BLaER1 (cell line): ENCODE measurements at regions not wholly inside any gene's neighbourhood (a gene's known extent, or its start where the extent isn't known, plus 50 kb on each side); places are given as distances from the start of the nearest gene placed in this dataset.

Experiments
- H3K27ac ChIP-seq: shearing (Covaris generic); formaldehyde crosslinking; 2 replicates; pipeline ENCODE4 v1.8.1; 2022
- H3K27me3 ChIP-seq: shearing (Covaris generic); formaldehyde crosslinking; 2 replicates; pipeline ENCODE4 v1.8.1; 2022
- H3K36me3 ChIP-seq: shearing (Covaris generic); formaldehyde crosslinking; 2 replicates; pipeline ENCODE4 v1.8.1; 2022
- H3K4me1 ChIP-seq: shearing (Covaris generic); formaldehyde crosslinking; 2 replicates; pipeline ENCODE4 v1.8.1; 2022
- H3K4me2 ChIP-seq: shearing (Covaris generic); formaldehyde crosslinking; 2 replicates; pipeline ENCODE4 v1.8.1; 2022
- H3K4me3 ChIP-seq: shearing (Covaris generic); formaldehyde crosslinking; 2 replicates; pipeline ENCODE4 v1.8.1; 2022
- H3K9ac ChIP-seq: shearing (Covaris generic); formaldehyde crosslinking; 2 replicates; pipeline ENCODE4 v1.8.1; 2022
- H3K9me3 ChIP-seq: shearing (Covaris generic); formaldehyde crosslinking; 2 replicates; pipeline ENCODE4 v1.8.1; 2022
- H4K20me1 ChIP-seq: shearing (Covaris generic); formaldehyde crosslinking; 2 replicates; pipeline ENCODE4 v1.8.1; 2022
- Cebpa-rat ChIP-seq: shearing (Covaris generic); IDR thresholded peaks from 2 replicates; pipeline ENCODE4 v1.8.1; 2022

DNA sequence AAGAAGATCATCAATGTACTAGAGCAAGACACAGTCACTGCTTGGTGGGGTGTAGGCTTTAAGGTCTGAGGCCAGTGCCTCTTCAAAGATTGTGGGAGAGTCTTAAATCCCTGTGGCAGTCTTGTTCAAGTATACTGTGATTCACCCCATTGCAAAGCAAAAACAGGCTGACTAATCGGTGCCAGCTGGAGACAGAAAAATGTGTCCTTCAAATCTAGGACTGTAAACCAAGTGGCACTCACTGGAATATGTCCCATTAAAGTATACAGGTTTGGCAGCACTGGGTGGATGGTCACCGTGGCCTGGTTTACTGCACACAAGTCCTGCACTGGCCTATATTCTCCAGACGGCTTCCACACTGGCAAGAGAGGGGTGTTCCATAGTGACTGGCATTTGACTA is 1315.3 kb downstream of the TMEM121 start:
- H3K27me3 ChIP-seq, result no peaks in the 10 kb centered on the region
- peak overlapping the region; percentile 28; the same call in 1 of the 2 replicates for H3K9ac ChIP-seq
- peaks cover 9% of the 10 kb centered on the region; the same call in 1 of the 2 replicates for H3K36me3 ChIP-seq
- no peak overlapping the region for H3K4me3 ChIP-seq
- TF ChIP-seq Cebpa-rat, result no peak
- H4K20me1 ChIP-seq, result no peaks in the 10 kb centered on the region
- peak overlapping the region; percentile 93 for H3K4me2 ChIP-seq
- H3K9me3 ChIP-seq, result no peaks in the 10 kb centered on the region
- peak overlapping the region; percentile 99; the same call in 1 of the 2 replicates for H3K27ac ChIP-seq
- H3K4me1 ChIP-seq, result peaks cover 59% of the 10 kb centered on the region

GRCh38 chr14:106842687-106843086 is 1316.3 kb downstream of the TMEM121 start:
- TF ChIP-seq Cebpa-rat, result no peak
- peak overlapping the region; percentile 93 for H3K4me2 ChIP-seq
- no peaks in the 10 kb centered on the region for H4K20me1 ChIP-seq
- H3K4me3 ChIP-seq, result peak overlapping the region; percentile 83; the same call in 1 of the 2 replicates
- H3K36me3 ChIP-seq, result peaks cover 9% of the 10 kb centered on the region; the same call in 1 of the 2 replicates
- peak overlapping the region; percentile 99 for H3K27ac ChIP-seq
- no peaks in the 10 kb centered on the region for H3K27me3 ChIP-seq
- peaks cover 57% of the 10 kb centered on the region for H3K4me1 ChIP-seq
- no peaks in the 10 kb centered on the region for H3K9me3 ChIP-seq
- no peak overlapping the region for H3K9ac ChIP-seq

GRCh38 chr14:106843386-106843785 is 1317.0 kb downstream of the TMEM121 start:
- no peaks in the 10 kb centered on the region for H4K20me1 ChIP-seq
- H3K36me3 ChIP-seq, result peaks cover 9% of the 10 kb centered on the region; the same call in 1 of the 2 replicates
- no peaks in the 10 kb centered on the region for H3K27me3 ChIP-seq
- TF ChIP-seq Cebpa-rat, result 0 out of 2 replicates have a peak, but pooled peaks have one; percentile 24
- H3K9me3 ChIP-seq, result no peaks in the 10 kb centered on the region
- peaks cover 58% of the 10 kb centered on the region for H3K4me1 ChIP-seq
- H3K9ac ChIP-seq, result peak overlapping the region; percentile 98
- H3K27ac ChIP-seq, result peak overlapping the region; percentile 99
- peak overlapping the region; percentile 93 for H3K4me2 ChIP-seq
- H3K4me3 ChIP-seq, result peak overlapping the region; percentile 83

- H3K9ac ChIP-seq, result peak overlapping the region; percentile 98
- H3K4me2 ChIP-seq, result peak overlapping the region; percentile 93
- H3K27me3 ChIP-seq, result no peaks in the 10 kb centered on the region
- H3K9me3 ChIP-seq, result no peaks in the 10 kb centered on the region
- TF ChIP-seq Cebpa-rat, result no peak
- peaks cover 64% of the 10 kb centered on the region for H3K4me1 ChIP-seq
- peaks cover 3% of the 10 kb centered on the region; the same call in 1 of the 2 replicates for H3K36me3 ChIP-seq
- peak overlapping the region; percentile 83 for H3K4me3 ChIP-seq
- H3K27ac ChIP-seq, result peak overlapping the region; percentile 99
- H4K20me1 ChIP-seq, result no peaks in the 10 kb centered on the region
Observed at GRCh38 chr14:106843951-106844483, 1317.6 kb downstream of the TMEM121 start.

DNA sequence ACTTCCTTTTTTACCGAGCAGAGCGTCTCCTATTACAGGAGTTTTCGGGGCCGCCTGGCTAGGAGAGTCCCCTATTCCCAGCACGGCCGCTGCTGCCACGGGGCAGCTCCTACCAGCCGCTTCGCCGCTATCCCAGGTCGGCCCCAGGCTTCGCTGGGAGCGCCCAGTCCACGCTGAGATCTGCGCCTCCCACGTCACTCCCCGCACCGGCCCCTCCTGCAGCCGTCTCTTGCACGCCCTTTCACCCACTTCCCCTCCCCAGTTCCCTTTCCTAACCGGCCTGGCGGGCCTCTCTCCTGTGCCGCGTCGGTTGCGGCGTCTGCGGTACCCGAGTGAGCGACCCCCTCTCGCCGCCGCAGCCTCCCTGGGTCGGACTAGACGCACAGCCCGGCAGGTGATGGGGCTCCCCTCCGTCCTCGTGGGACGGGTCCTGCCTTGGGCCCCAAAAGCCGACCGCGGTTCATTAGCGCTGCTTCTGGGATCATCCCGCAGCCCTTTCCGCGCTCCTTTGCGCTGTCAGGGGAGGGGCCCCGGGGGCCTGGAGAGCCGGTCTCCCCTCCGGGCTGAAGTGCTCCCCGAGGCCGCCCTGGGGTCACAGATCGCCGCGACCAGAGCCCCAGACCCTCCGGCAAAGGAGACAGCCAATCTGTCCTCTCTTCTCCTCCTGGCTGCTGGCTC is 1318.4 kb downstream of the TMEM121 start:
- Histone ChIP-seq H3K36me3 (no peaks in the 10 kb centered on the region), H3K9me3 (no peaks in the 10 kb centered on the region), H3K4me3 (peak overlapping the region; percentile 83), H3K4me1 (peaks cover 72% of the 10 kb centered on the region), H3K27me3 (no peaks in the 10 kb centered on the region), H4K20me1 (no peaks in the 10 kb centered on the region), H3K27ac (peak overlapping the region; percentile 99), H3K9ac (peak overlapping the region; percentile 98), H3K4me2 (peak overlapping the region; percentile 93)
- no peak for TF ChIP-seq Cebpa-rat

DNA sequence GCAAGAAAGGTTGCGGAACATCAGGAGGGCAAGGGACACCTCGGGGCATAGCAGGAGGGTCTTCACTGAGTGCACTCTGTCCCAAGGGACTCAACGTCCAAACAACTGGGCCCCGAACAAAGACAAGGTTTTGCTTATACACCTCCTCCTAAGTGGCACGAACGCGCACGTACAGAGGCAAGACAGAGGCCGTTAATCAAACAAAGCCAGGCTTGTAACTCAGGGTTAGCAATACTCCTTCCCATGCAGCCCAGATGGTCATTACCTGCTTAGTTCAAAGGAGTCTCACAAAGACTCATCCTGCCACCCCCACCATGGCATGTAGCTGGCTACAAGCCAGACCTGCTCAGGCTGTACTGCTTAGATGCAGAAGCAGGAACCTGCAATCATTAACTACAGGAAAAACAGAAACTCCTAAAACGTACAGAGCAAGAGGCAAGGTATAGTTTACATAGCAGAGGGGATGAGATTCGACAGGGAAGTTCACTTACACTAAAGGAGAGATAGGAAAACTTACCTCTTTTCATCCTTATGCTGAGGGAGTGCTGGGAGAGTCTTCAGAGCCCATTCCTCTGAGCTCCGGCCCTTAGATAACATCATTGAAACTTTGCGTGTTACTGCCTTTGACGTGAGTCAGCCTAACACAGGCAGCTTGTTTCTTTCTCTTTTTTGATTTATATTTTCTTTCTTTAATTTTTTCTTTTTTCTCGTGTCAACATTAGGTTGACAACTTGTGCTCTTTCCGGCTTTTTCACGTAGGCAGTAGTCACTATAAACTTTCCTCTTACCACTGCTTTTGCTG is 1319.1 kb downstream of the TMEM121 start:
- TF ChIP-seq Cebpa-rat, result no peak
- Histone ChIP-seq H3K4me3 (peak overlapping the region; percentile 83), H3K36me3 (no peaks in the 10 kb centered on the region), H3K4me2 (peak overlapping the region; percentile 93), H3K27me3 (no peaks in the 10 kb centered on the region), H3K9ac (peak overlapping the region; percentile 98), H3K4me1 (peaks cover 71% of the 10 kb centered on the region), H3K9me3 (no peaks in the 10 kb centered on the region), H4K20me1 (no peaks in the 10 kb centered on the region), H3K27ac (peak overlapping the region; percentile 99)

- Histone ChIP-seq H3K4me3 (peak overlapping the region; percentile 83), H4K20me1 (no peaks in the 10 kb centered on the region), H3K36me3 (no peaks in the 10 kb centered on the region), H3K9ac (peak overlapping the region; percentile 98), H3K27me3 (no peaks in the 10 kb centered on the region), H3K9me3 (no peaks in the 10 kb centered on the region), H3K4me2 (peak overlapping the region; percentile 93), H3K27ac (peak overlapping the region; percentile 99), H3K4me1 (peaks cover 66% of the 10 kb centered on the region)
- TF ChIP-seq Cebpa-rat, result no peak
Observed at GRCh38 chr14:106846218-106846617, 1319.8 kb downstream of the TMEM121 start.

GRCh38 chr14:106848330-106849121 is 1322.1 kb downstream of the TMEM121 start:
- Histone ChIP-seq H3K4me1 (peaks cover 66% of the 10 kb centered on the region), H3K4me3 (peak overlapping the region; percentile 79), H3K9ac (peak overlapping the region; percentile 85), H3K27ac (peak overlapping the region; percentile 99), H3K27me3 (no peaks in the 10 kb centered on the region), H3K36me3 (peaks cover 13% of the 10 kb centered on the region), H3K4me2 (peak overlapping the region; percentile 93), H3K9me3 (no peaks in the 10 kb centered on the region), H4K20me1 (no peaks in the 10 kb centered on the region)
- TF ChIP-seq Cebpa-rat, result no peak
